Liver (tissue), 8 donors: ENCODE measurements at regions not wholly inside any gene's neighbourhood (a gene's known extent, or its start where the extent isn't known, plus 50 kb on each side); places are given as distances from the start of the nearest gene placed in this dataset.

Experiments used
- DNase-seq: peaks from one replicate; pipeline ENCODE4 v3.0.0-alpha.2; 2017; ENCODE audit warnings: low spot score
- H3K27ac ChIP-seq, 2 donors: one replicate each; pipeline ENCODE4 v1.7.0; 2013; ENCODE audit warnings: inconsistent platforms in 2 of 2, low read length in 2 of 2, control low read depth in 1 of 2, low read depth in 1 of 2, mild to moderate bottlenecking in 1 of 2
- H3K27me3 ChIP-seq, 4 donors: one replicate each; pipeline versions ENCODE4 v1.6.1 to v1.7.0; 2013; ENCODE audit warnings: low read length in 3 of 4, inconsistent platforms in 1 of 4, mild to moderate bottlenecking in 1 of 4, moderate library complexity in 1 of 4; ENCODE audit not compliant: control insufficient read depth in 4 of 4, insufficient read depth in 4 of 4
- H3K36me3 ChIP-seq, 4 donors: one replicate each; pipeline versions ENCODE4 v1.6.1 to v1.7.0; 2013; ENCODE audit warnings: low read length in 3 of 4, mild to moderate bottlenecking in 3 of 4, low read depth in 1 of 4, moderate library complexity in 1 of 4; ENCODE audit not compliant: control insufficient read depth in 4 of 4, insufficient read depth in 3 of 4
- H3K4me1 ChIP-seq, 4 donors: one replicate each; pipeline versions ENCODE4 v1.6.1 to v1.7.0; 2013; ENCODE audit warnings: low read length in 3 of 4, mild to moderate bottlenecking in 3 of 4, moderate library complexity in 1 of 4; ENCODE audit not compliant: control insufficient read depth in 4 of 4, insufficient read depth in 4 of 4
- H3K4me3 ChIP-seq, 3 donors: one replicate each; pipeline versions ENCODE4 v1.6.1 to v1.7.0; 2013; ENCODE audit warnings: low read length in 3 of 3, control low read depth in 1 of 3, low read depth in 1 of 3, mild to moderate bottlenecking in 1 of 3
- H3K9ac ChIP-seq, 2 donors: one replicate each; pipeline ENCODE4 v1.7.0; 2013; ENCODE audit warnings: low read length in 2 of 2, mild to moderate bottlenecking in 2 of 2, moderate library complexity in 2 of 2, control low read depth in 1 of 2, low read depth in 1 of 2
- H3K9me3 ChIP-seq, 4 donors: one replicate each; pipeline versions ENCODE4 v1.6.1 to v1.7.0; 2013; ENCODE audit warnings: low read length in 3 of 4; ENCODE audit not compliant: control insufficient read depth in 4 of 4
- CTCF ChIP-seq: fragments of 150-350 bp; IDR thresholded peaks from 2 replicates; pipeline ENCODE4 v1.5.1; 2017; ENCODE audit warnings: improper control_type of control experiment, low read depth, low read length; ENCODE audit not compliant: missing input control
- EGR1 ChIP-seq, 2 donors: IDR thresholded peaks; 2 replicates each; pipeline ENCODE4 v1.6.1; 2016 to 2018; ENCODE audit warnings: antibody characterized with exemption in 2 of 2, low read depth in 2 of 2
- FOXA1 ChIP-seq: IDR thresholded peaks from 2 replicates; pipeline ENCODE4 v1.6.1; 2016; ENCODE audit warnings: antibody characterized with exemption
- FOXA2 ChIP-seq: IDR thresholded peaks from 2 replicates; pipeline ENCODE4 v1.6.1; 2016; ENCODE audit warnings: antibody characterized with exemption
- GABPA ChIP-seq, 2 donors: IDR thresholded peaks in 1 of 2; conservative IDR thresholded peaks in 1 of 2; 2 replicates each; pipeline ENCODE4 v1.6.1; 2016; ENCODE audit warnings: antibody characterized with exemption in 2 of 2, mild to moderate bottlenecking in 1 of 2, moderate library complexity in 1 of 2
- HNF4G ChIP-seq: IDR thresholded peaks from 2 replicates; pipeline ENCODE4 v1.6.1; 2016; ENCODE audit warnings: antibody characterized with exemption
- JUND ChIP-seq, 2 donors: IDR thresholded peaks; 2 replicates each; pipeline ENCODE4 v1.6.1; 2016; ENCODE audit warnings: antibody characterized with exemption in 2 of 2
- NR2F2 ChIP-seq: IDR thresholded peaks from 2 replicates; pipeline ENCODE4 v1.6.1; 2016; ENCODE audit warnings: antibody characterized with exemption
- RAD21 ChIP-seq, 2 donors: IDR thresholded peaks; 2 replicates each; pipeline ENCODE4 v1.6.1; 2016; ENCODE audit warnings: antibody characterized with exemption in 2 of 2, mild to moderate bottlenecking in 2 of 2
- RXRA ChIP-seq, 2 donors: IDR thresholded peaks; 2 replicates each; pipeline ENCODE4 v1.6.1; 2017 to 2018; ENCODE audit warnings: antibody characterized with exemption in 2 of 2, mild to moderate bottlenecking in 1 of 2
- SP1 ChIP-seq: IDR thresholded peaks from 2 replicates; pipeline ENCODE4 v1.6.1; 2018; ENCODE audit warnings: antibody characterized with exemption, mild to moderate bottlenecking
- TAF1 ChIP-seq: conservative IDR thresholded peaks from 2 replicates; pipeline ENCODE4 v1.6.1; 2016; ENCODE audit warnings: antibody characterized with exemption, mild to moderate bottlenecking
- YY1 ChIP-seq: IDR thresholded peaks from 2 replicates; pipeline ENCODE4 v1.6.1; 2016; ENCODE audit warnings: antibody characterized with exemption, mild to moderate bottlenecking
- WGBS: extraction: QIAGEN DNeasy Blood & Tissue Kit; methylation state at CpG from one replicate; pipeline ENCODE4 v1.1.7; 2013; 5-methylcytosine and 5-hydroxymethylcytosine counted together
- TF ChIP-seq, protein P1 (sequence below): IDR thresholded peaks from 2 replicates; pipeline ENCODE4 v1.6.1; 2016; ENCODE audit warnings: antibody characterized with exemption, mild to moderate bottlenecking
- TF ChIP-seq, protein P2 (sequence below): IDR thresholded peaks from 2 replicates; pipeline ENCODE4 v1.6.1; 2016; ENCODE audit warnings: antibody characterized with exemption
- TF ChIP-seq, protein P3 (sequence below): IDR thresholded peaks from 2 replicates; pipeline ENCODE4 v1.6.1; 2016; ENCODE audit warnings: antibody characterized with exemption
- TF ChIP-seq, protein P4 (sequence below): IDR thresholded peaks from 2 replicates; pipeline ENCODE4 v1.6.1; 2016; ENCODE audit warnings: antibody characterized with exemption
- donor health status: healthy.
- donor health status: healthy.
- donor health status: healthy.
- donor health status: healthy.
- donor health status: healthy.

GRCh38 chr2:47992671-47993070 lies 86.4 kb upstream of the FBXO11 start:
- Histone ChIP-seq H3K9me3 (no peaks in the 10 kb centered on the region), H3K27me3 (peaks cover 0 to 3% (median 0%) of the 10 kb centered on the region in 4 donors), H3K9ac (no peak overlapping the region), H3K4me3 (no peak overlapping the region), H3K27ac (no peak overlapping the region), H3K36me3 (no peaks in the 10 kb centered on the region), H3K4me1 (no peaks in the 10 kb centered on the region)
- no peak for TF ChIP-seq SP1
- no peak for TF ChIP-seq RXRA (IDR thresholded peaks at IDR 0.05)
- TF ChIP-seq, protein P1, sequence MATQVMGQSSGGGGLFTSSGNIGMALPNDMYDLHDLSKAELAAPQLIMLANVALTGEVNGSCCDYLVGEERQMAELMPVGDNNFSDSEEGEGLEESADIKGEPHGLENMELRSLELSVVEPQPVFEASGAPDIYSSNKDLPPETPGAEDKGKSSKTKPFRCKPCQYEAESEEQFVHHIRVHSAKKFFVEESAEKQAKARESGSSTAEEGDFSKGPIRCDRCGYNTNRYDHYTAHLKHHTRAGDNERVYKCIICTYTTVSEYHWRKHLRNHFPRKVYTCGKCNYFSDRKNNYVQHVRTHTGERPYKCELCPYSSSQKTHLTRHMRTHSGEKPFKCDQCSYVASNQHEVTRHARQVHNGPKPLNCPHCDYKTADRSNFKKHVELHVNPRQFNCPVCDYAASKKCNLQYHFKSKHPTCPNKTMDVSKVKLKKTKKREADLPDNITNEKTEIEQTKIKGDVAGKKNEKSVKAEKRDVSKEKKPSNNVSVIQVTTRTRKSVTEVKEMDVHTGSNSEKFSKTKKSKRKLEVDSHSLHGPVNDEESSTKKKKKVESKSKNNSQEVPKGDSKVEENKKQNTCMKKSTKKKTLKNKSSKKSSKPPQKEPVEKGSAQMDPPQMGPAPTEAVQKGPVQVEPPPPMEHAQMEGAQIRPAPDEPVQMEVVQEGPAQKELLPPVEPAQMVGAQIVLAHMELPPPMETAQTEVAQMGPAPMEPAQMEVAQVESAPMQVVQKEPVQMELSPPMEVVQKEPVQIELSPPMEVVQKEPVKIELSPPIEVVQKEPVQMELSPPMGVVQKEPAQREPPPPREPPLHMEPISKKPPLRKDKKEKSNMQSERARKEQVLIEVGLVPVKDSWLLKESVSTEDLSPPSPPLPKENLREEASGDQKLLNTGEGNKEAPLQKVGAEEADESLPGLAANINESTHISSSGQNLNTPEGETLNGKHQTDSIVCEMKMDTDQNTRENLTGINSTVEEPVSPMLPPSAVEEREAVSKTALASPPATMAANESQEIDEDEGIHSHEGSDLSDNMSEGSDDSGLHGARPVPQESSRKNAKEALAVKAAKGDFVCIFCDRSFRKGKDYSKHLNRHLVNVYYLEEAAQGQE = no peak
- TF ChIP-seq JUND (IDR thresholded peaks at IDR 0.05) = no peak
- no peak for TF ChIP-seq CTCF
- TF ChIP-seq FOXA1 = no peak
- no peak for TF ChIP-seq YY1
- no peak for TF ChIP-seq NR2F2
- no peak for TF ChIP-seq EGR1 (IDR thresholded peaks at IDR 0.05; ENCODE audit: low read depth in 2 of 2)
- TF ChIP-seq, protein P2, sequence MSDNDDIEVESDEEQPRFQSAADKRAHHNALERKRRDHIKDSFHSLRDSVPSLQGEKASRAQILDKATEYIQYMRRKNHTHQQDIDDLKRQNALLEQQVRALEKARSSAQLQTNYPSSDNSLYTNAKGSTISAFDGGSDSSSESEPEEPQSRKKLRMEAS = no peak
- TF ChIP-seq, protein P3, sequence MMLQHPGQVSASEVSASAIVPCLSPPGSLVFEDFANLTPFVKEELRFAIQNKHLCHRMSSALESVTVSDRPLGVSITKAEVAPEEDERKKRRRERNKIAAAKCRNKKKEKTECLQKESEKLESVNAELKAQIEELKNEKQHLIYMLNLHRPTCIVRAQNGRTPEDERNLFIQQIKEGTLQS = no peak
- TF ChIP-seq TAF1 = no peak
- no peak for TF ChIP-seq FOXA2
- no peak for TF ChIP-seq HNF4G
- no peak for TF ChIP-seq RAD21 (IDR thresholded peaks at IDR 0.05)
- TF ChIP-seq, protein P4, sequence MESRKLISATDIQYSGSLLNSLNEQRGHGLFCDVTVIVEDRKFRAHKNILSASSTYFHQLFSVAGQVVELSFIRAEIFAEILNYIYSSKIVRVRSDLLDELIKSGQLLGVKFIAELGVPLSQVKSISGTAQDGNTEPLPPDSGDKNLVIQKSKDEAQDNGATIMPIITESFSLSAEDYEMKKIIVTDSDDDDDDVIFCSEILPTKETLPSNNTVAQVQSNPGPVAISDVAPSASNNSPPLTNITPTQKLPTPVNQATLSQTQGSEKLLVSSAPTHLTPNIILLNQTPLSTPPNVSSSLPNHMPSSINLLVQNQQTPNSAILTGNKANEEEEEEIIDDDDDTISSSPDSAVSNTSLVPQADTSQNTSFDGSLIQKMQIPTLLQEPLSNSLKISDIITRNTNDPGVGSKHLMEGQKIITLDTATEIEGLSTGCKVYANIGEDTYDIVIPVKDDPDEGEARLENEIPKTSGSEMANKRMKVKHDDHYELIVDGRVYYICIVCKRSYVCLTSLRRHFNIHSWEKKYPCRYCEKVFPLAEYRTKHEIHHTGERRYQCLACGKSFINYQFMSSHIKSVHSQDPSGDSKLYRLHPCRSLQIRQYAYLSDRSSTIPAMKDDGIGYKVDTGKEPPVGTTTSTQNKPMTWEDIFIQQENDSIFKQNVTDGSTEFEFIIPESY = no peak
- no peak for DNase-seq

DNA sequence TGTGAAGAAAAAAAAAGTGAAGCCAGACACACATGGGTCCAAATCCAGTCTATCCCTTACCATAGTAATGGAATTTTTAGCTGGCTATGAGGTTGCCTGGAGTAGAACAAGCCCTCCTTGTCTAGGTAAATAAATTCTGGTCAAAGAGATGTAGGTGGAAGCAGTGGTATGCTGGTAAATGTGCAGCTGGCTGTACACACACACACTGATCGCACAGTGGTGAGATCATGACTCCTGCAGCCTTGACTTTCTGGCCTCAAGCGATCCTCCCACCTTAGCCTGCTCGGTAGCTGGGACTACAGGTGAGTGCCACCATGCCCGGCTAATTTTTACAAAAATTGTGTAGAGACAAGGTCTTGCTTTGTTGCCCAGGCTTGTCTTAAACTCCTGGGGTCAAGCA lies 90.5 kb upstream of the FBXO11 start:
- H3K9me3 ChIP-seq = no peaks in the 10 kb centered on the region
- no peak for DNase-seq
- H3K4me3 ChIP-seq = peak overlapping the region in 1 of 3 donors; percentile 2
- H3K27ac ChIP-seq = no peak overlapping the region
- H3K36me3 ChIP-seq = no peaks in the 10 kb centered on the region
- no peaks in the 10 kb centered on the region for H3K4me1 ChIP-seq
- H3K27me3 ChIP-seq = peaks cover 0 to 3% (median 0%) of the 10 kb centered on the region in 4 donors
- no peak overlapping the region for H3K9ac ChIP-seq
- 89% methylated on average over 4 of the region's 4 CpGs for WGBS
- TF ChIP-seq SP1 = no peak
- no peak for TF ChIP-seq RAD21 (IDR thresholded peaks at IDR 0.05)
- no peak for TF ChIP-seq HNF4G
- TF ChIP-seq, protein P3 = no peak
- no peak for TF ChIP-seq RXRA (IDR thresholded peaks at IDR 0.05)
- TF ChIP-seq GABPA (IDR thresholded peaks at IDR 0.05 in 1 of 2, conservative IDR thresholded peaks at IDR 0.05 in 1 of 2) = no peak
- no peak for TF ChIP-seq YY1
- no peak for TF ChIP-seq EGR1 (IDR thresholded peaks at IDR 0.05; ENCODE audit: low read depth in 2 of 2)
- TF ChIP-seq, protein P4 = no peak
- no peak for TF ChIP-seq FOXA1
